ENCODE measurements at regions not wholly inside any gene's neighbourhood (a gene's known extent, or its start where the extent isn't known, plus 50 kb on each side); places are given as distances from the start of the nearest gene placed in this dataset.

GRCh38 chr6:155623450-155624178 lies 168.0 kb upstream of the NOX3 start:
- Histone ChIP-seq H3K4ac (ENCODE audit: low read depth, low read length) (no peak overlapping the region), H3K9ac (ENCODE audit: low read depth, low read length) (no peak overlapping the region), H4K20me1 (ENCODE audit: insufficient read depth, low read length) (no peaks in the 10 kb centered on the region), H2BK120ac (ENCODE audit: low read depth, low read length) (no peak overlapping the region), H3K27ac (ENCODE audit: insufficient read depth, low read length) (no peak overlapping the region), H2AK5ac (ENCODE audit: low read depth, low read length) (no peak overlapping the region), H3K9me1 (ENCODE audit: insufficient read depth, low read length) (no peaks in the 10 kb centered on the region), H3K9me3 (ENCODE audit: control insufficient read depth, insufficient read depth, low read length) (no peaks in the 10 kb centered on the region), H4K5ac (ENCODE audit: low read depth, low read length) (no peak overlapping the region), H3K4me3 (ENCODE audit: insufficient read depth, low read depth, low read length) (no peak overlapping the region), H2AFZ (replicated peaks; ENCODE audit: low read length, poor library complexity) (no peak overlapping the region), H3K4me2 (ENCODE audit: low read depth, low read length) (no peak overlapping the region), H3K23ac (ENCODE audit: low read depth, low read length) (no peak overlapping the region), H3K27me3 (ENCODE audit: control insufficient read depth, insufficient read depth, low read length) (no peaks in the 10 kb centered on the region), H2AK9ac (replicated peaks; ENCODE audit: low read depth, low read length, poor library complexity) (no peak overlapping the region), H3K4me1 (ENCODE audit: control insufficient read depth, insufficient read depth, low read length) (no peaks in the 10 kb centered on the region), H3K36me3 (ENCODE audit: control insufficient read depth, insufficient read depth, low read length) (no peaks in the 10 kb centered on the region), H3K14ac (replicated peaks; ENCODE audit: low read depth, low read length) (no peak overlapping the region), H4K91ac (ENCODE audit: insufficient read depth, low read depth, low read length) (no peak overlapping the region), H3K79me1 (ENCODE audit: low read depth in 1 of 2, low read length in 2 of 2) (no peaks in the 10 kb centered on the region), H3K56ac (ENCODE audit: extremely low read depth, insufficient read depth, low read length) (no peak overlapping the region), H3K18ac (ENCODE audit: low read depth, low read length) (no peak overlapping the region), H2BK5ac (ENCODE audit: low read depth, low read length, poor library complexity, severe bottlenecking) (no peak overlapping the region), H4K8ac (ENCODE audit: low read depth in 2 of 2, low read length in 2 of 2) (no peak overlapping the region), H2BK20ac (ENCODE audit: low read depth, low read length) (no peak overlapping the region), H2BK15ac (ENCODE audit: low read depth, low read length) (no peak overlapping the region)
- in situ Hi-C loops (cut with MboI; ENCODE audit: low sequenced_read_pairs) = no loop called here
- intact Hi-C loops (cut with micrococcal nuclease) = no loop called here
- no CpG with 5 or more reads among the region's 2 CpGs for WGBS, 2 experiments (ENCODE audit: extremely low coverage in 2 of 2, insufficient read length in 1 of 2)
- DNase-seq (no peak), ATAC-seq (ENCODE audit: low read depth) (no peak)
- ChIA-PET POLR2A (ENCODE audit: unreplicated experiment) (no interaction called here), CTCF (no interaction called here)
- TF ChIP-seq MXI1 (IDR thresholded peaks at IDR 0.05; ENCODE audit: borderline replicate concordance, low read depth, low read length) (no peak), RFX5 (IDR thresholded peaks at IDR 0.05; ENCODE audit: low read depth, low read length) (no peak), RAD21 (IDR thresholded peaks at IDR 0.05; ENCODE audit: low read length) (no peak), FOS (IDR thresholded peaks at IDR 0.05; ENCODE audit: low read depth, low read length) (no peak), CTCF (conservative IDR thresholded peaks at IDR 0.05; ENCODE audit: low read depth, low read length) (no peak), ELK1 (IDR thresholded peaks at IDR 0.05; ENCODE audit: borderline replicate concordance, low read depth, low read length) (no peak), MAFK (IDR thresholded peaks at IDR 0.05; ENCODE audit: low read depth, low read length) (no peak), BHLHE40 (IDR thresholded peaks at IDR 0.05; ENCODE audit: low read depth, low read length) (no peak), USF2 (IDR thresholded peaks at IDR 0.05; ENCODE audit: low read depth, low read length) (no peak), NFE2L2 (IDR thresholded peaks at IDR 0.05; ENCODE audit: low read depth, low read length) (no peak)
- no TSS peak for BruUV-seq (replicated peaks)
- dilution Hi-C loops (cut with HindIII; ENCODE audit: low sequenced_read_pairs, unreplicated experiment) = no loop called here
